GM18511 (cell line): ENCODE measurements at regions not wholly inside any gene's neighbourhood (a gene's known extent, or its start where the extent isn't known, plus 50 kb on each side); places are given as distances from the start of the nearest gene placed in this dataset.

Experiments used
- ATAC-seq: cut with Tn5 transposase; IDR thresholded peaks from one replicate; pipeline ENCODE4 v1.9.1; 2021; ENCODE audit warnings: mild to moderate bottlenecking, moderate library complexity; ENCODE audit not compliant: unreplicated experiment

- no peak for ATAC-seq
Measured at GRCh38 chr18:78725426-78725825, 254.2 kb upstream of the SALL3 start.

- ATAC-seq = no peak
Measured at GRCh38 chr18:78726326-78727056, 253.1 kb upstream of the SALL3 start.

DNA sequence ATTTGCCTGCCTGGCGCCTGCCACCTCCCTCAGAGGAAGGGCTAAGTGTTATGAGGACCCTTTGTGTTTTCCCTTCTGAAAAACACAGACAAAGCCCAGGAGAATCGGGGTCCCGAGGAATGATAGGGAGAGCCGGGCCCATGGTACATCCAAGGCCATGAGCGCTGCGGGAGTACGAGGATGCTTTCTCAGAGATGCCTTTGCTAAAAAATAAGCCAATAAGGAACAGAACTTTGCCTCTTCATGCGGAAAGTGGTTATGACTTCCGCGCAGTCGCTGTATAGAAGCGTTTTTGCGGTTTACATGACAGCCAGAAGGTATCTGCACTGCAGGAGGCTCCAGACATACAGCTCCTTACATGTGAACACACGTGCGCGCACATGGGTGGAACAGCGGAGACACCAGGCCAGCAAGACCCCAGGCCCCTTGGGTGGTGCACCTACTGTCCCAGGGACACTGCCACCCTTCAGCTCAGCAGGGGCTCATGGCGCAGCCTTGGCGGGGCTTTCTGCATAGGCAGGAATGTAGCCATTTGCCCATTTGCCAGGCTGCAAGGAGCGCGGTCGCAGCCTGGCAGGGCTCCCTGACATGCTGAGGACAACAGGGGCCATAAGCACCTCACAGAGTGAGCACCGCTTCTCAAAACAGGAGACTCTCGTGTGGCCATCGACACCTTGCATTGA, 252.4 kb upstream of the SALL3 start:
- no peak for ATAC-seq

DNA sequence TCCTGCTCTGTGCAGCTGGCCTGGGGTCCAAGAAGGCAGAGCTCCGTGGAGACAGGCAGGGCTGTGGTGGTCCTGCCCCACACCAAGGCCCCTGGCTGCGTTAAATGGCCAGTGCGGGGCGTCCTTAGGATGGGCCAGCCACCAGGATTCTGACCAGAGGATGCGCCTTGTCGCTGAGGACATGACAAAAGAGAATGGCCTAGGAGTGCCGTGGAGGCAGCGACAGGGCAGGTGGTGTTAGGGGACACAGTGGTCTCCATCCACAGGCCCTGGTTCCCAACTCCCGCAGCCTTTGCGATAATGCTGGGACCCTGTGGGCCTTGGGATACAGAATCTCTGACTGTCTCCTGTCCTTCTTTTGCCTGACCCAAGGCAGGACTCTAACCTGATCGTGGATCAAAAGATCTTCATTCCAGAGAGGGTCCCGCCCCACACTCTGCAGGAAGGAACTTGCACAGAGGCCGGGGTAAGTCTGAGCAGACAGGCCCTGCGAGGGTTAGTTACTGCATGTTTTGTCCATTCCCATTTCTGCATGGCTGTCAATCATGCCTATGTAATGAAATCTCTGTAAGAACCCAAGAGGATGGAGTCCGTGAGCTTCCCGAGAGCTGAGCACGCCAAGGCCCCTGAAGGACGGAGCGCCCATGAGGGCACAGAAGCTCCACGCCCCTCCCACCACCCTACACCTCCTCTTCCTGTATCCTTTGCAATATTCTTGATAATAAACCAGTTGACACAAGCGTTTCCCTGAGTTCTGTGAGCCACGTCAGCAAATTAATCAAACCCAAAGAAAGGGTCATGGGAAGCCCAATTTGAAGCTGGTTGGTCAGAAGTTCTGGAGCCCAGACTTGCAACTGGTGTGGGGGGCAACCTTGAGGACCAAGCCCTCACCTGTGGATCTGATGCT, 251.5 kb upstream of the SALL3 start:
- ATAC-seq = no peak

GRCh38 chr18:78728784-78729467, 250.7 kb upstream of the SALL3 start:
- no peak for ATAC-seq

- no peak for ATAC-seq
Measured at GRCh38 chr18:78730546-78730945, 249.1 kb upstream of the SALL3 start.

GRCh38 chr18:78731016-78731397, 248.6 kb upstream of the SALL3 start:
- ATAC-seq = no peak

DNA sequence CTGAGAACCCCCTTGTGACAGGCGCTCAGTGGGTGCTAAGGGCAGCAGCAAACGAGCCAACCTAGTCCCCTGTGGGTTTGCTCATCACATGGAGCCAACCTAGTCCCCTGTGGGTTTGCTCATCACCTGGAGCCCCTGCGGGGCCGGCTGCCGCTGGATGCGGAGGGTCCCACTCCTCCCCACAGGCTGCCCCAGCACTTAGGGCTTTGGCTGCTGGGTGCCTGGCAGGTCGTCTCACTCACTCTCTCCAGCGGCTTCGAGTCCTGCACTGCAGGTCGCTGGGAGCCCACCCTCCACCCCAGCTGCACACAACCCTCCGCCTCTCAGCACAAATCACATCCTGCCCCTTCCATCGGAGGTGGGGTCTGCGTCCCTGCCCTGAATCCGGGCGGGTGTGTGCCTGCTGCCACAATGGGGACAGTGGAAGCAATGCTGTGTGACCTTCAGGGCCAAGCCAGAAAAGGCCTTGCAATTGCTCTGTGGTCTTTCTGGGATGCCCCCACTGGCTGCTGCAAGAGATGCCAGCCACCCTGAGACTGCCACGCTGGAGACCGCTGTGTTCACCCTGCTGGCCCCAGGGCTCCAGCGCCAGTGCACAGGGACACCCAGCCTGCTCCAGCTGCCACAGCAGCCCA, 248.1 kb upstream of the SALL3 start:
- no peak for ATAC-seq

DNA sequence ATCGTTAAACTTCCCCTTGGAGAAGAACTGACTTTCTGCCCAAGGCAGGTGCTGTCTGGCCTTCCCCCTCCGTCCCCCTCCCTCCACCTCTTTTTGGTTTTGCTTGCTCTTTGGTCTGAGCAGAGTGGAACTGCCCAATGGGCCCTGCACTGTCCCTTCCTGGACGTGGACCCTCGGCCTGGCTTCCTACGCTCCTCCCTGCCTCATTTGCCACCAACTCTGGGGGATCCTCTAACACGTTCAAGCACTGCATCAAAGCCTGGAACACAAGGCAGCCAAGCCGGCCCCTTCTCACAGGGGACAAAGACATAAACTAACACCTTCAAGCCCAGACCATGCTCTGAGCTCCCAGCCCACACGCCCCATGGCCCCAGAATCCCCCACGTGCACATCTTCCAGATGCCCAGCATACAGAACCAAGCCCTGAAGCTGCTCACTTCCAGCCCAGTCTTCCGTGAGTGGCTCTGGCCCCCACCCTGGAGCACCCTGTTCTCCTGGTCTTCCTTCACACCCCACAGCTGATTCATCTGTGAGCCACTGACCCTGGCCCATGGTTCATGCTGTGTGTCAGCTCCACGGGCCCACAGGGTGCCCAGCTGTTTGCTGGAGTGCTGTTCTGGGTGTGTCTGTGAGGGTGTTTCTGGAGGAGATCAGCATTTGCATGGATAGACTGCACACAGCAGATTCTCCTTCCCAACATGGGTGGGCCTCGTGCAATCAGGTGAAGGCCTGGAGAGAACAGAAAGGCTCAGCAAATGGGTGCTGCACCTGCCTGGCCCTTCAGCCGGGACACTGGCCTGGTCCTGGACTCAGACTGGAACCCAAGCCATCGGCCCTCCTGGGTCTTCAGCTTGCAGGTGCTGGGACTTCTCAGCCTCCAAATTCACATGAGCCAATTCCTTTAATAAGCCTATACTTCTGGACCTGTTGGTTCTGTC, 247.1 kb upstream of the SALL3 start:
- no peak for ATAC-seq

GRCh38 chr18:78733762-78734613, 245.6 kb upstream of the SALL3 start:
- no peak for ATAC-seq

DNA sequence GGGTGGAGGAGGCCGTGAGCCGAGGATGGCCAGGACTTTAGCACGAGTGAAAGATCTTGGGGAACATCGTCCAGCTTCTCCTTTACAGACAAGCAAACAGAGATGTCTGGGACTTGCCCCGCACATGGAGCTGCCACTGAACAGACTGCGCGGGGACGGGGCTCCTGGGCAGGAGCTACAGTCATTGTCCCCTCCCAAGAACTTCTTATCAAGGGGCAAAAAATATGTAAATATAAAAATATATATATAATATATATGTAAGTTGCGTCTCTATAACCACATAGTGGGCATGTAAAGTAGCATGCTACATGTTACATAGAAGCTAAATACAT, 245.0 kb upstream of the SALL3 start:
- ATAC-seq = no peak

DNA sequence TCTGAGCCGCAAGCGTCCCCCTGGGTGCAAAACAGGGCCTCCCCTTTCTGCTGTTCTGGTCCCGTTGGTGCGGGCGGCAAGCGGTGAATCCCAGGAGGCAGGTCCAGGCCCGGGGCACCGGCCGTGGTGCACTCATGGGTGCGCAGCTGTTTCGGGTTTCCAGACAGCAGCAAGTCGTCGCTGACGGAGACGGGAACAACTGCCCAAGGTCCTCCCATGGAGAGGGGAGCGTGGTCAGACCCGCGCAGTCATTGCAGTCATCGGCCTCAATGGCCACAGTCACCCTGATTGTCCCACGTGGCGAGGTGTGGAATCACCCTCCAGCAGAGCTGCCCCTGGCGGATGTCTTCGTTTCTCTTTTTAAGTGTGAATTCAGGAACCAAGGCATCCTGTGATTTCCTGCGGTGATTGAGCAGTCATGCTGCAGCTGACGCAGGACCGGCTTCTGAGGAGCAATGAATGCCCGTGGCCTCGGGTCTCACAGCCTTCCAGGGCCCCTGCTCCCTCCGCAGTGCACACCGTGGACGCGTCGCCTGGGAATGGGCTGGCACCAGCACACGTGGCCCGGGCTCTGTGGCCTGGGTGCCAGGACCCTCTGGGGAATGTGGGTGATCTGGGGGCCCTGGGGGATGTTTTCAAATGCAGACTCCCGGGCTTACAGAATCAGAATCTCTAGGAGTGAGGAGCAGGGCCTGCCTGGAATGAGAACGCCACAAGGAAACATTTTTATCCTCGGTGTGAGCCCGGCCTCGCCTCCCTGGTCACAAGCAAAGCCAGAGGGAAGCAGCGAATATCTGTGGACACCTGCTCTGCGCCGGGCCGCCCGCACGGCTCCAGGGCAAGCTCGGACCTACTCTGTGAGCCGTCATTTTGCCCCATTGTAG, 244.2 kb upstream of the SALL3 start:
- no peak for ATAC-seq

GRCh38 chr18:78736015-78736690, 243.5 kb upstream of the SALL3 start:
- ATAC-seq = no peak

- ATAC-seq = no peak
Measured at GRCh38 chr18:78737006-78737915, 242.4 kb upstream of the SALL3 start.

DNA sequence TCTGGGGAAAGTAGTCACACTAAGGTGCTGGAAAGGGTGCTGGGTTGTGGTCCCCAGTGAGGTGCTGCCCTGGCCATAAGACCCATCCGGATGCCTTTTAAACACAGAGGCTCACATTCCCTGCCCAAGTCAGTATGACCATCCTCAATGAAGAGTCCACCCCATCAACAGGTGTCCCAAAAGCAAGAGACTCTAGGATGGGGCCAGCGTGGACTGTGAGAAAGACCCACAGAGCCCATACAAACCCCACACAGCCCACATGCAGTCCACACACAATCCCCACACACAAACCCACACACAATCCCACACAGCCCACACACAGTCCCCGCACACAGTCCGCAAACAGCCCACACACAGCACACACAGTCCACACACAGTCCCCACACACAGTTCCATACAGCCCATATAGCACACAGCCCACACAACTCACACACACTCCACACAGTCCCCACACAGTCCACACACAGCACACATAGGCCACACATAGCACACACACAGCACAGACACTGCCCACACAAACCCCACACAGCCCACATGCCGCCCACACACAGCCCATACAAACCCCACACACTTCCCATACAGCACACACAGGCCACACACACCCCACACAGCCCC, 241.4 kb upstream of the SALL3 start:
- no peak for ATAC-seq

- ATAC-seq = no peak
Measured at GRCh38 chr18:78739115-78739514, 240.5 kb upstream of the SALL3 start.
